ENCODE measurements at regions not wholly inside any gene's neighbourhood (a gene's known extent, or its start where the extent isn't known, plus 50 kb on each side); places are given as distances from the start of the nearest gene placed in this dataset.

GRCh38 chr6:105482227-105482844 is 79.5 kb upstream of the PREP start:
- TF ChIP-seq POLR2A (IDR thresholded peaks at IDR 0.05; ENCODE audit: low read depth, low read length) = no peak
- no peak for TF ChIP-seq POLR2AphosphoS5 (IDR thresholded peaks at IDR 0.05; ENCODE audit: low read depth, low read length)
- no peak for TF ChIP-seq SPI1 (IDR thresholded peaks at IDR 0.05; ENCODE audit: low read depth, low read length)
- no peak for TF ChIP-seq TAF1 (IDR thresholded peaks at IDR 0.05; ENCODE audit: low read depth, low read length)
- no peak for TF ChIP-seq POU2F2 (IDR thresholded peaks at IDR 0.05; ENCODE audit: low read depth, low read length)

Measured in GM12891 (cell line).